Panc1 (cell line): ENCODE measurements at regions not wholly inside any gene's neighbourhood (a gene's known extent, or its start where the extent isn't known, plus 50 kb on each side); places are given as distances from the start of the nearest gene placed in this dataset.
"Not testable (repeated sequence)": the region's sequence is repeated elsewhere in the genome, so short reads cannot be mapped to it uniquely, and the experiment has no call there.

Source experiments
- CTCF ChIP-seq: fragments of 450-650 bp; IDR thresholded peaks from 2 replicates; pipeline ENCODE4 v1.5.1; 2017; ENCODE audit warnings: mild to moderate bottlenecking
- POLR2AphosphoS5 ChIP-seq: IDR thresholded peaks from 2 replicates; pipeline ENCODE4 v1.6.1; 2012; ENCODE audit warnings: mild to moderate bottlenecking, low read depth, low read length, moderate library complexity
- TCF7L2 ChIP-seq: IDR thresholded peaks from 2 replicates; pipeline ENCODE4 v1.6.1; 2011; ENCODE audit warnings: mild to moderate bottlenecking, low read depth, low read length, inconsistent platforms

GRCh38 chr6:1156411-1156810 is 155.5 kb upstream of the FOXQ1 start:
- not testable (repeated sequence) for TF ChIP-seq CTCF, TCF7L2, POLR2AphosphoS5
